Muscle layer of colon (tissue), 2 donors: ENCODE measurements at regions not wholly inside any gene's neighbourhood (a gene's known extent, or its start where the extent isn't known, plus 50 kb on each side); places are given as distances from the start of the nearest gene placed in this dataset.
"Not testable (repeated sequence)": the region's sequence is repeated elsewhere in the genome, so short reads cannot be mapped to it uniquely, and the experiment has no call there.

Experiments used
- H3K27ac ChIP-seq: one replicate; pipeline ENCODE4 v1.7.0; 2013; ENCODE audit warnings: low read depth, mild to moderate bottlenecking, low read length, moderate library complexity
- H3K27me3 ChIP-seq, 2 donors: one replicate each; pipeline ENCODE4 v1.7.0; 2013; ENCODE audit warnings: low read length in 2 of 2, mild to moderate bottlenecking in 2 of 2; ENCODE audit not compliant: insufficient read depth in 2 of 2, control insufficient read depth in 1 of 2
- H3K36me3 ChIP-seq: one replicate; pipeline ENCODE4 v1.7.0; 2013; ENCODE audit warnings: mild to moderate bottlenecking, low read length; ENCODE audit not compliant: insufficient read depth
- H3K4me1 ChIP-seq: one replicate; pipeline ENCODE4 v1.7.0; 2013; ENCODE audit warnings: mild to moderate bottlenecking, low read length; ENCODE audit not compliant: insufficient read depth
- H3K4me3 ChIP-seq, 2 donors: one replicate each; pipeline ENCODE4 v1.7.0; 2013; ENCODE audit warnings: low read length in 2 of 2, low read depth in 1 of 2, mild to moderate bottlenecking in 1 of 2, moderate library complexity in 1 of 2
- H3K9ac ChIP-seq: one replicate; pipeline ENCODE4 v1.7.0; 2013; ENCODE audit warnings: low read length
- H3K9me3 ChIP-seq: one replicate; pipeline ENCODE4 v1.7.0; 2013; ENCODE audit warnings: mild to moderate bottlenecking, low read length
- donor health status: abdominal sarcoma.
- donor health status: Adenocarcinoma of cecum.

DNA sequence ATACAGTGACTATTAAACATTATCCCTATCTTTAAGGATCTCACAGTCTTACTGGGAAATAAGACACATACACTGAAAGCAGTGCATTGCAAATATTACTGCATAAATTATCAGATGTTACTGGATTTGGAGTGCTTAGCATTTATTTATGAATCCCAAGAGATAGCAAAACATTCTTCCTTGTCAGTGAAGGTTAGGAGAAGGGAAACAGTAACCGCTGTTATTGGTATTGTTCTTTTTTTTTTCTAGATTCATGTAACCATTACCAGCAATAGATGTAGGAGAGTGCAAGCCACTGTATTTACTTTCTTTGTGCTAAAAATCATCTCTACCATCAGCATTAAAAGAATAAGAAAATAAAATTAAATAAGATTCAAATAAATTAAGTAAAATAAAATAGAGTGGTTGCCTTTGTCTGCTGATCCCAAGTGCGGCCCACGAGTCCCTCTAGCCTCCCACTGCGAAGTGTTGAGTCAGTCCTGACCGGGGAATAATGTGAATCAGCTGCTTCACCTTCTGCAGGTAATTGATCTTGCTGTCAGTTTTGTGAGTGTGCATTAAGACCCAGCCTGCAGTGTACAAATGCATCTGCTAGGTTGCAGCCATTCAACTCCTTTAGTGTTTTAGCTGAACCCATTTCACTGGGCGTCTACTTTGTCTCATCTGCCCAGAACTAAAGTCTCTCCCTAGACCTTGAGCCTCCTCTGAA, 1344.9 kb downstream of the GATA3 start:
- no peaks in the 10 kb centered on the region for H3K27me3 ChIP-seq
- no peak overlapping the region for H3K27ac ChIP-seq
- H3K9me3 ChIP-seq = no peaks in the 10 kb centered on the region
- H3K4me1 ChIP-seq = no peaks in the 10 kb centered on the region
- H3K9ac ChIP-seq = no peak overlapping the region
- no peaks in the 10 kb centered on the region for H3K36me3 ChIP-seq
- H3K4me3 ChIP-seq = no peak overlapping the region

DNA sequence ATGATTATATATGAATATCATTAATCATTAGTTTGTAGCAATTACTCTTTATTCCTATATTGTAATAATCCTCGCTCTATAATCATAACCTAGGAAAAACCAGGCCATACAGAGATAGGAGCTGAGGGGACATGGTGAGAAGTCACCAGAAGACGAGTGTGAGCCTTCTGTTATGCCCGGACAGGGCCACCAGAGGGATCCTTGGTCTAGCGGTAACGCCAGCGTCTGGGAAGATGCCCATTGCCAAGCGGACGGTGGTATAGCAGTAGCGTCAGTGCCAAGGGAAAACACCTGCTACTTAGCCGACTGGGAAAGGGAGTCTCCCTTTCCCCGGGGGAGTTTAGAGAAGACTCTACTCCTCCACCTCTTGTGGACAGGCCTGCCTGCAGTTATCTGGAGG, 1347.6 kb downstream of the GATA3 start:
- not testable (repeated sequence) for H3K9me3 ChIP-seq, H3K4me3 ChIP-seq, H3K9ac ChIP-seq, H3K27ac ChIP-seq, H3K27me3 ChIP-seq, H3K4me1 ChIP-seq, H3K36me3 ChIP-seq

DNA sequence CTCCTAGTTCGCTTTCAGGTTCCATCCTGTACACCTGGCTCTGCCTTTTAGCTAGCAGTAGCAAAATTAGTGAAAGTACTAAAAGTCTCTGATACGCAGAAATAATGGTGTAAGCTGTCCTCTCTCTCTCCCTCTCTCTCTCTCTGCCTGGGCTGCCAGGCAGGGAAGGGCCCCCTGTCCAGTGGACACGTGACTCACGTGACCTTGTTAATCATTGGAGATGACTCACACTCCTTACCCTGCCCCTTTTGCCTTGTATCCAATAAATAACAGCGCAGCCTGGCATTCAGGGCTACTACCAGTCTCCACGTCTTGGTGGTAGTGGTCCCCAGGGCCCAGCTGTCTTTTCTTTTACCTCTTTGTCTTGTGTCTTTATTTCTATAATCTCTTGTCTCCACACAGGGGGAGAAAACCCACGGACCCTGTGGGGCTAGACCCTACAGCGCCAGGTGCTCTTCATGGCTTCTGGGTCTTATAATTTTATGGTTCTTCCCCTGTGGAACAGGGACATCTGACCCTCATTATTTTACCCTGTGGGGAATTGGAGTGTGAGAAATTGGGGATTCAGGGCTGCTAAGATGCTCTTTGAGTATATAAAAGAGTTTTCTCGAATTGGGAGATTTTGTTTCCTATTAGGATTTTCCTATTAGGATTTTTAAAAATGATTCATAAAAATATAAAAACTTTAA, 1348.2 kb downstream of the GATA3 start:
- not testable (repeated sequence) for H3K4me1 ChIP-seq, H3K27me3 ChIP-seq, H3K9ac ChIP-seq, H3K9me3 ChIP-seq, H3K36me3 ChIP-seq, H3K4me3 ChIP-seq, H3K27ac ChIP-seq

DNA sequence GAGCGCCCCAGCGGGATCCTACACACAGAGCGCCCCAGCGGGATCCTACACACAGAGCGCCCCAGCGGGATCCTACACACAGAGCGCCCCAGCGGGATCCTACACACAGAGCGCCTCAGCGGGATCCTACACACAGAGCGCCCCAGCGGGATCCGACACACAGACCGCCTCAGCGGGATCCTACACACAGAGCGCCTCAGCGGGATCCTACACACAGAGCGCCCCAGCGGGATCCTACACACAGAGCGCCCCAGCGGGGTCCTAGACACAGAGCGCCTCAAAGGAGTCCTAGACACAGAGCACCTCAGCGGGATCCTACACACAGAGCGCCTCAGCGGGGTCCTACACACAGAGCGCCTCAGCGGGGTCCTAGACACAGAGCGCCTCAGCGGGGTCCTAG, 1352.7 kb downstream of the GATA3 start:
- not testable (repeated sequence) for H3K27me3 ChIP-seq, H3K4me1 ChIP-seq, H3K27ac ChIP-seq, H3K9ac ChIP-seq, H3K4me3 ChIP-seq, H3K9me3 ChIP-seq, H3K36me3 ChIP-seq

DNA sequence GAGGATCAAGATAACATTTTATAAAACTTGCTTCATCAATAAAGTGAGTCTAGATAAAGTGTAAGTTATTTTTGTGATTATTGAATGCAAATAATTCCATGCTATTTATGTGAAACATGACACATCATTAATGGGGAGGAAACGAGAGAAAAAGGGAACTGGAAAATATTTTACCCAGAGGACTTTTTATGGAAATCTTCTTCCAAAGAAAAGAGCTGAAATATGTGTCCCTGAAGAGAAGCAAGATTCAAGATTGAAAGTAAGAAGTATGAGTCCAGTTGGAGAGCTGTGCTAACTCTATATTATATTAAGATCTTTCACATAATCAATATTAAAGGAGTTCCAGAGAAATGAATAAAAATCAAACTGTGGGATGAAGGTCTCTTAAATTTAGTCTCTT, 1361.8 kb downstream of the GATA3 start:
- Histone ChIP-seq H3K4me1 (no peaks in the 10 kb centered on the region), H3K36me3 (no peaks in the 10 kb centered on the region), H3K9me3 (no peaks in the 10 kb centered on the region), H3K4me3 (no peak overlapping the region), H3K27me3 (no peaks in the 10 kb centered on the region), H3K9ac (no peak overlapping the region), H3K27ac (no peak overlapping the region)

DNA sequence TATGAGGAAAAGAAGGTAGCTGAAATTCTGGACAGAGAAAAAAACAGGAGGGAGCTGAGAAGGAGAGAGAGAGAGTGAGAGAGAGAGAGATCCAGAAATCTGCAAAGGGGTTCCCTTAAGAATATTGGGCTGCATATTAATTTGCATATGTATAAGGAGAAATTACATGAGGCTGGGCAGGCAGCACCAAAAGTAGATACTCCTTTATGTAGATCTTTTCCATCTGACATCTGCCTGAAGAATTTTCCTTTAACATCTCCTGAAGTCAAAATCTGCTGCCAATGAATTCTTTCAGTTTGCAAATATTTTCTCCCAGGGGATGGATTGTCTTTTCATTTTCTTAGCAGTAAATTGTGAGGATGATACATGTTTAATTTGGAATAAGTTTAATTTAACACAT, 1365.3 kb downstream of the GATA3 start:
- Histone ChIP-seq H3K4me1 (no peaks in the 10 kb centered on the region), H3K36me3 (no peaks in the 10 kb centered on the region), H3K4me3 (no peak overlapping the region)

DNA sequence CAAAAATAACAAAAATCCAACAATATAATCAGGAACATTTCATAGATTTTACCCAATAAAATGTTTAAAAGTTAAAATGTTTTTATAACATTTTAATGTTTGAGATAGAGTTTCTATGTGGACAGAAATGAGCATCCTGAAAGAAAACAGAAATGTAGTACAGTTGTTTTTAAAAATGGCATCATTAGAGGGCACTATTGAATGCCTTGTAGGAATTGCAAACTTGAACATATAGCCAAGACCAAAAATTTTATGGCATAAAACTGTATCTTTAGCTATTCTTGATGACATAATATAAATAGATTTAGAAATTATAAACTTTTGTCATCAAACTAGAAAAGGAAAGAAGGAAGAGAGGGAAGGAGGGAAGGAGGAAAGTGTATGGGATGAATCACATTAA, 1372.7 kb downstream of the GATA3 start:
- H3K9ac ChIP-seq = no peak overlapping the region
- H3K27me3 ChIP-seq = no peaks in the 10 kb centered on the region
- H3K36me3 ChIP-seq = no peaks in the 10 kb centered on the region
- H3K4me3 ChIP-seq = no peak overlapping the region
- no peaks in the 10 kb centered on the region for H3K4me1 ChIP-seq
- no peaks in the 10 kb centered on the region for H3K9me3 ChIP-seq
- H3K27ac ChIP-seq = no peak overlapping the region

More for the DNA sequence above, 1365.3 kb downstream of the GATA3 start:
- H3K27ac ChIP-seq = no peak overlapping the region
- no peak overlapping the region for H3K9ac ChIP-seq
- no peaks in the 10 kb centered on the region for H3K27me3 ChIP-seq
- H3K9me3 ChIP-seq = no peaks in the 10 kb centered on the region

DNA sequence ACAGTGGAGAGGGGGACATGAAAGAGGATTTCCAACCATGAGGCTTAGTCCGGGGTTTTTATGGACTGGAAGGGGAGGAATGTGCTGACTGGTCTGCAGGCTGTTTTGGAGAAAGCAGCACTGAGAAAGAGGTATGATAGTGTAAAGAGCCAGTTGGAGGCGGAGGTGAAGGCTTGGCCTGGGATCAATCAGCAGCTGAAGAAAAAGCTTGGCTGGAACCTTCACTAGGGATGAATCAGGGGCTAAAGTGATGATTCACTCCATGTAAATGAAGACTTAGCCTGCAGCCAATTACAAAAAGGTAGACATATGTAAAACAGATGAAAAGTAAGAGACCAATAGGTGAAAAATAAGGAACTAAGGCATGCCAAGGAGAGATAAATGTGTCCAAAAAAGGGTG, 1382.6 kb downstream of the GATA3 start:
- peaks cover 4% of the 10 kb centered on the region for H3K4me1 ChIP-seq
- H3K4me3 ChIP-seq = no peak overlapping the region
- no peaks in the 10 kb centered on the region for H3K27me3 ChIP-seq
- H3K36me3 ChIP-seq = no peaks in the 10 kb centered on the region
- no peak overlapping the region for H3K9ac ChIP-seq
- H3K9me3 ChIP-seq = no peaks in the 10 kb centered on the region
- no peak overlapping the region for H3K27ac ChIP-seq

DNA sequence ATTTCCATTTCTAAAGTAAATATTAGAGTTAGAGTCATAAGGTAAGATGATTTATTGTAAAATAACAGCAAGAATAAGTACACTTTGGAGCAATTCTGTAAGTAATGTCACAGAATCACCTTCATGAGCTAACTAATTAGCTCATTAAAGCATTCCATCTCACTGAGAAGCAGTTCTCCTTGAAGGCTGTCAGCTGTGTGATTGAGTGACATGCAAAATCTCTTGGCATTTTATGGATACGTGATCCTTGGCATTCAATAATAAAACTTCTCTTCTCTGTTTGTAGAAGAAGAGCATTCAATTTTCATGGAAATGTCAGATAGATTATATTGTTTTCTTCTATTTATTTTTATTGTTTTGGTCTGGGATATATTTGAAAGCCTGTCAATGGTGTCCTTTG, 1389.3 kb downstream of the GATA3 start:
- Histone ChIP-seq H3K9me3 (no peaks in the 10 kb centered on the region), H3K27ac (no peak overlapping the region), H3K9ac (no peak overlapping the region), H3K4me1 (no peaks in the 10 kb centered on the region), H3K27me3 (no peaks in the 10 kb centered on the region), H3K4me3 (no peak overlapping the region), H3K36me3 (no peaks in the 10 kb centered on the region)

DNA sequence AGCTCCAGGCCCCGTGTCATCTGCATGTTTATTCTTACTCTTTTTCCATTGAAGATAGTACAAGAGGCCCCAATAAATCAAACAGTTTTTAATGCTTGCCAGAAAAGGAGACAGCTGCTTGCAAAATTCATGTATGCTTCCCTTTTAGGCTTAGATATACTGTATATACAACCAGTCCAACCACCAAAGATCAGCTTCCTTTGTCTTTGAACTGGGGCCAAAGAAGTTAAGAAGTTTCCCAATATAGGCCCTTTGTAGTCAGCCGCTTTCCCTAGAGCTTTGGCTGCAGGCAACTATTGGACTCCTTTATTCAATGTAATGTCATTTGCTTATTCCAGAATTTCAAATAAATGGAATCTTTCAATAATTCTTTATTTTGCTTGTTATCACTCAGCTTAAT, 1395.0 kb downstream of the GATA3 start:
- H3K27ac ChIP-seq = no peak overlapping the region
- no peak overlapping the region for H3K4me3 ChIP-seq
- no peak overlapping the region for H3K9ac ChIP-seq
- H3K36me3 ChIP-seq = no peaks in the 10 kb centered on the region
- H3K27me3 ChIP-seq = no peaks in the 10 kb centered on the region
- no peaks in the 10 kb centered on the region for H3K9me3 ChIP-seq
- no peaks in the 10 kb centered on the region for H3K4me1 ChIP-seq

DNA sequence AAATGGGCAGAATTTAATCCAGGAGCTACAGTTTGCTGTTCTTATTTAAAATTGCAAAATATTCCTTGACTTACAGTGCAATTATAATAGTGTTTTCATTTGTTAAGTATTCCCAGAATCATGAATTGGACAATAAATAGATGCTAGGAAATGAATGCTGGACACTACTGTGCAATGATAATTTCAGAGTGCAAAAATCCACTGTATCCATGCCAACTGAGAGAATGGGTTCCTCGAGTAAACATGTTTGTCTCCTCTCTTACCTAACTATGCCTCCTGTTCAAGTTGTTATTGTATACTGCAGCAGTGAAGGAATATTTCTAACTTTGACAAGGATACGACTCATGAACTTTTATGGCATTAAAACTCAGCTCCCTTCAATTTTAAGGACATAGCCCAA, 1396.3 kb downstream of the GATA3 start:
- Histone ChIP-seq H3K9ac (no peak overlapping the region), H3K36me3 (no peaks in the 10 kb centered on the region), H3K27me3 (no peaks in the 10 kb centered on the region), H3K9me3 (no peaks in the 10 kb centered on the region), H3K4me3 (no peak overlapping the region), H3K4me1 (no peaks in the 10 kb centered on the region), H3K27ac (no peak overlapping the region)

DNA sequence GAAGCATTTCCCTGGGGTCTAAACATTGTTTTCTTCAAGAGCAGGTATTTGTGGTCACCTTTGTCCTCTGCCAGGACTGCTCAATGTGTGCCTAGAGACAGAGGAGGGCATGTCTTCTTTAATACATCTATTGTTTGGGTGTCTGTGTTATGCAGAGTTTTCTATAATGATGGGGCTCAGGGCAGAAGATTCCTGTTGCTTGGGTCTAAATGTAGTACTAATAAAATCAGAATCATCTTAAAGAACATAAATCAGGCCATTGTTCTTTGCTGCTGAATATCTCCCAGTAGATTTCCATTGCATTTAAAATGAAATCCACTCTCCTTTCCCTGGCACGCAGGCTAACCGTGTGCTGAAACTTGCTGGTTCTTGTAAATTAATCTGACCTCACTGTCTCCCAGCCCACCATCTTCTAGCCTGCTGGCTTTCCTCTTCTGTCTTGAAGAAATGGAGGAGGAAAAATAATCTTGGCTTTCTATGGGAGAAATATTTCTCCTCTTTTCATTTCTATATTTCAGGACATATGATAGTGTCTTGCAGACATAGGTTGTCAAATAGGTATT, 1396.8 kb downstream of the GATA3 start:
- Histone ChIP-seq H3K4me3 (no peak overlapping the region), H3K9ac (no peak overlapping the region), H3K27me3 (no peaks in the 10 kb centered on the region), H3K27ac (no peak overlapping the region), H3K9me3 (no peaks in the 10 kb centered on the region), H3K36me3 (no peaks in the 10 kb centered on the region), H3K4me1 (no peaks in the 10 kb centered on the region)
